SU-DHL-6 (cell line): ENCODE measurements at regions not wholly inside any gene's neighbourhood (a gene's known extent, or its start where the extent isn't known, plus 50 kb on each side); places are given as distances from the start of the nearest gene placed in this dataset.

Experiments
- CTCF ChIP-seq: fragments of 200-600 bp; sonication (generic); IDR thresholded peaks from one replicate; pipeline ENCODE4 v1.5.1; 2017; ENCODE audit warnings: antibody characterized with exemption, mild to moderate bottlenecking, low read length, moderate library complexity; ENCODE audit not compliant: insufficient read depth, poor library complexity, severe bottlenecking
- EZH2phosphoT487 ChIP-seq: fragments of 200-600 bp; sonication (generic), shearing (Covaris generic); conservative IDR thresholded peaks from 2 replicates; pipeline ENCODE4 v1.6.1; 2018; ENCODE audit warnings: mild to moderate bottlenecking, antibody characterized with exemption, low read length, moderate library complexity, mixed read lengths

GRCh38 chr2:48001498-48001897 lies 95.2 kb upstream of the FBXO11 start:
- TF ChIP-seq CTCF: no peak
- TF ChIP-seq EZH2phosphoT487: no peak
